Skeletal muscle tissue (tissue), 3 donors: ENCODE measurements at regions not wholly inside any gene's neighbourhood (a gene's known extent, or its start where the extent isn't known, plus 50 kb on each side); places are given as distances from the start of the nearest gene placed in this dataset.

Experiments
- H3K27ac ChIP-seq: one replicate; pipeline ENCODE4 v1.7.0; 2013; ENCODE audit warnings: mild to moderate bottlenecking, low read depth, low read length, inconsistent platforms
- H3K27me3 ChIP-seq, 3 donors: one replicate each; pipeline ENCODE4 v1.7.0; 2013; ENCODE audit warnings: low read length in 3 of 3; ENCODE audit not compliant: control insufficient read depth in 3 of 3, insufficient read depth in 3 of 3
- H3K36me3 ChIP-seq, 3 donors: one replicate each; pipeline ENCODE4 v1.7.0; 2013; ENCODE audit warnings: low read length in 3 of 3; ENCODE audit not compliant: control insufficient read depth in 3 of 3, insufficient read depth in 3 of 3
- H3K4me1 ChIP-seq, 3 donors: one replicate each; pipeline ENCODE4 v1.7.0; 2013; ENCODE audit warnings: low read length in 3 of 3, mild to moderate bottlenecking in 3 of 3; ENCODE audit not compliant: control insufficient read depth in 3 of 3, insufficient read depth in 3 of 3
- H3K4me3 ChIP-seq, 3 donors: one replicate each; pipeline ENCODE4 v1.7.0; 2013; ENCODE audit warnings: low read length in 3 of 3
- H3K9ac ChIP-seq, 3 donors: one replicate each; pipeline ENCODE4 v1.7.0; 2013; ENCODE audit warnings: low read length in 3 of 3, mild to moderate bottlenecking in 3 of 3, moderate library complexity in 2 of 3, low read depth in 1 of 3
- H3K9me3 ChIP-seq, 3 donors: one replicate each; pipeline ENCODE4 v1.7.0; 2013; ENCODE audit warnings: low read length in 3 of 3; ENCODE audit not compliant: control insufficient read depth in 3 of 3
- donor health status: Osteomylitis.

- H3K36me3 ChIP-seq = no peaks in the 10 kb centered on the region
- no peaks in the 10 kb centered on the region for H3K4me1 ChIP-seq
- no peak overlapping the region for H3K9ac ChIP-seq
- no peak overlapping the region for H3K4me3 ChIP-seq
- H3K27ac ChIP-seq = no peak overlapping the region
- H3K9me3 ChIP-seq = no peaks in the 10 kb centered on the region
- peaks cover 0 to 10% (median 9%) of the 10 kb centered on the region in 3 donors for H3K27me3 ChIP-seq
Observed at GRCh38 chr2:457262-457661, 169.4 kb upstream of the ALKAL2 start.

- peaks cover 0 to 9% (median 6%) of the 10 kb centered on the region in 3 donors for H3K27me3 ChIP-seq
- no peak overlapping the region for H3K4me3 ChIP-seq
- H3K4me1 ChIP-seq = no peaks in the 10 kb centered on the region
- H3K9me3 ChIP-seq = no peaks in the 10 kb centered on the region
- H3K36me3 ChIP-seq = no peaks in the 10 kb centered on the region
- H3K9ac ChIP-seq = no peak overlapping the region
- no peak overlapping the region for H3K27ac ChIP-seq
Observed at GRCh38 chr2:455913-456312, 168.0 kb upstream of the ALKAL2 start.

GRCh38 chr2:455015-455705 lies 167.3 kb upstream of the ALKAL2 start:
- H3K27ac ChIP-seq = no peak overlapping the region
- H3K36me3 ChIP-seq = no peaks in the 10 kb centered on the region
- H3K4me1 ChIP-seq = no peaks in the 10 kb centered on the region
- H3K9me3 ChIP-seq = no peaks in the 10 kb centered on the region
- H3K27me3 ChIP-seq = peaks cover 0 to 9% (median 5%) of the 10 kb centered on the region in 3 donors
- H3K4me3 ChIP-seq = no peak overlapping the region
- H3K9ac ChIP-seq = no peak overlapping the region

- Histone ChIP-seq H3K27ac (no peak overlapping the region), H3K4me1 (no peaks in the 10 kb centered on the region), H3K4me3 (no peak overlapping the region), H3K36me3 (no peaks in the 10 kb centered on the region), H3K9me3 (no peaks in the 10 kb centered on the region), H3K27me3 (peaks cover 0 to 13% (median 5%) of the 10 kb centered on the region in 3 donors), H3K9ac (no peak overlapping the region)
Observed at GRCh38 chr2:453132-453531, 165.2 kb upstream of the ALKAL2 start.

GRCh38 chr2:451495-451894 lies 163.6 kb upstream of the ALKAL2 start:
- no peaks in the 10 kb centered on the region for H3K9me3 ChIP-seq
- H3K27ac ChIP-seq = no peak overlapping the region
- peaks cover 0 to 14% (median 5%) of the 10 kb centered on the region in 3 donors for H3K27me3 ChIP-seq
- H3K4me3 ChIP-seq = no peak overlapping the region
- no peaks in the 10 kb centered on the region for H3K36me3 ChIP-seq
- no peak overlapping the region for H3K9ac ChIP-seq
- H3K4me1 ChIP-seq = no peaks in the 10 kb centered on the region

GRCh38 chr2:449246-450067 lies 161.6 kb upstream of the ALKAL2 start:
- Histone ChIP-seq H3K9ac (no peak overlapping the region), H3K36me3 (no peaks in the 10 kb centered on the region), H3K9me3 (no peaks in the 10 kb centered on the region), H3K27ac (no peak overlapping the region), H3K4me3 (no peak overlapping the region), H3K27me3 (peaks cover 0 to 15% (median 2%) of the 10 kb centered on the region in 3 donors), H3K4me1 (no peaks in the 10 kb centered on the region)

GRCh38 chr2:447902-448665 lies 160.2 kb upstream of the ALKAL2 start:
- Histone ChIP-seq H3K4me1 (no peaks in the 10 kb centered on the region), H3K4me3 (no peak overlapping the region), H3K36me3 (no peaks in the 10 kb centered on the region), H3K9ac (no peak overlapping the region), H3K9me3 (no peaks in the 10 kb centered on the region), H3K27ac (no peak overlapping the region), H3K27me3 (peaks cover 0 to 19% (median 0%) of the 10 kb centered on the region in 3 donors)

- Histone ChIP-seq H3K27me3 (peaks cover 0 to 17% (median 0%) of the 10 kb centered on the region in 3 donors), H3K36me3 (no peaks in the 10 kb centered on the region), H3K27ac (no peak overlapping the region), H3K9ac (no peak overlapping the region), H3K4me3 (no peak overlapping the region), H3K4me1 (no peaks in the 10 kb centered on the region), H3K9me3 (no peaks in the 10 kb centered on the region)
Observed at GRCh38 chr2:446963-447530, 159.2 kb upstream of the ALKAL2 start.

- Histone ChIP-seq H3K9ac (no peak overlapping the region), H3K27me3 (peaks cover 0 to 17% (median 0%) of the 10 kb centered on the region in 3 donors), H3K27ac (no peak overlapping the region), H3K9me3 (no peaks in the 10 kb centered on the region), H3K4me3 (no peak overlapping the region), H3K4me1 (no peaks in the 10 kb centered on the region), H3K36me3 (no peaks in the 10 kb centered on the region)
Observed at GRCh38 chr2:446303-446874, 158.5 kb upstream of the ALKAL2 start.
